HepG2 (cell line): ENCODE measurements at regions not wholly inside any gene's neighbourhood (a gene's known extent, or its start where the extent isn't known, plus 50 kb on each side); places are given as distances from the start of the nearest gene placed in this dataset.

Experiments used
- AHR ChIP-seq: IDR thresholded peaks from 2 replicates; pipeline ENCODE4 v1.6.1; 2018; ENCODE audit warnings: missing genetic modification reagents, missing compliant biosample characterization
- NR2F2 ChIP-seq: IDR thresholded peaks from 2 replicates; pipeline ENCODE4 v1.6.1; 2012; ENCODE audit warnings: low read depth, inconsistent platforms, borderline replicate concordance

DNA sequence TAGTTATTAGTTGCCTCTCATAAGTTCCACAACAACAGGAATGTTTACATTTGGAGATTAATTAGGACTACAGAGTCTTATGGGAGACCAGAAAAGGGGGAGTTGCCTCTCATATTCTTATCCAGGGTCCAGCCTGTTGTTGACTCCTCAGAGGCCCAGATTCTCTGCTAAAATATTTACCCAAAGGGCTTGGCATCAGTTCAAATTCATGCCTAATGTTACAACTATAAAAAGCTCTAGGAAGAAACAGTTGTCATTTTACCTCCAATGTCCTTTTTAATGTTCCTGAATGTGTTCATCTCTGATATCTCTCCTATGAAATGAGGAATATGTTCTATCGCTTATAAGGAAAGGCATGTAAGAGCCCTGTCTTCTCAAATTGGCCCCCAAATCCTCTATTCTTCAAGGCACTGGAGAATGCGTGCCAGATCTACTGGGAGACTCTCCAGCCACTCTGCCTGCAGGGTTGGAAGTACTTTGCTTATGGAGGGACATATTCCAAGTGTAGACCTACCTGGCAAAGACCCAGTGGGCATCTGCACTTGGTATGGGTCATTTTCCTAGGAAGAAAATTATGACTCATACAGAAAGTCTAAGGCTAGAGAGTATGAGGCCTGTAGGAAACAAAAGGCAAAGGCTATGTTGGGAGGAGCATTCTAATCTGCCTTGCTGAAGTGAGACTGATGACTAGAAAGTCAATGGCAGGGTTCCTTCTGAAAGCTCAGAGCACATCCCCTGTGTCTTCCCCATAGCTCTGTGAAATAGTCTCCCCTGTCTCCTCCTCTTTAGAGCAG lies 192.6 kb downstream of the ESM1 start:
- TF ChIP-seq NR2F2 (no peak), AHR (CRISPR knock-in tag) (no peak)
